HCEC 1CT (cell line): ENCODE measurements at regions not wholly inside any gene's neighbourhood (a gene's known extent, or its start where the extent isn't known, plus 50 kb on each side); places are given as distances from the start of the nearest gene placed in this dataset.

Experiments used
- DNase-seq: peaks from one replicate; pipeline ENCODE4 v3.0.0-alpha.2; 2017

DNA sequence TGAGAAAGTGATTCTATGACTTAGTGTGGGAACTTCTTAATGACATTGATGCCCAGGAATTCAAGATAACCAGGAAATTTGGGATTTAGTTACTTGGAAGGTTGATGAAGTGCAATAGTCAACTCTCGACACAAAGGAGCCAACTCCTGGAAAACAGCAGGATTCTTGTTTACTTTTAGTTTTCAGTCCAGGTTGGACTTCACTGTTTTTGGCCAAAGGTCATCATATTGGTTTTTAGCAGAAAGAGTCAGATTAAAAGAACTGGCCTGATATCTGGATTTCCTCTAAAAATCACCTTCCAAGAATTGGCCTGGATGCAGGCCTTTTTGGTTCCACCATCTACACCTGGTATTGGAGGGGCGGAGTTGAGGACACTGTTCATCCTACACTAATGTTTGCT is 60.1 kb upstream of the SALL1 start:
- no peak for DNase-seq

- no peak for DNase-seq
Observed at GRCh38 chr16:51210087-51210486, 59.0 kb upstream of the SALL1 start.

GRCh38 chr16:51201604-51202003 is 50.5 kb upstream of the SALL1 start:
- no peak for DNase-seq
